ENCODE measurements at regions not wholly inside any gene's neighbourhood (a gene's known extent, or its start where the extent isn't known, plus 50 kb on each side); places are given as distances from the start of the nearest gene placed in this dataset.

DNA sequence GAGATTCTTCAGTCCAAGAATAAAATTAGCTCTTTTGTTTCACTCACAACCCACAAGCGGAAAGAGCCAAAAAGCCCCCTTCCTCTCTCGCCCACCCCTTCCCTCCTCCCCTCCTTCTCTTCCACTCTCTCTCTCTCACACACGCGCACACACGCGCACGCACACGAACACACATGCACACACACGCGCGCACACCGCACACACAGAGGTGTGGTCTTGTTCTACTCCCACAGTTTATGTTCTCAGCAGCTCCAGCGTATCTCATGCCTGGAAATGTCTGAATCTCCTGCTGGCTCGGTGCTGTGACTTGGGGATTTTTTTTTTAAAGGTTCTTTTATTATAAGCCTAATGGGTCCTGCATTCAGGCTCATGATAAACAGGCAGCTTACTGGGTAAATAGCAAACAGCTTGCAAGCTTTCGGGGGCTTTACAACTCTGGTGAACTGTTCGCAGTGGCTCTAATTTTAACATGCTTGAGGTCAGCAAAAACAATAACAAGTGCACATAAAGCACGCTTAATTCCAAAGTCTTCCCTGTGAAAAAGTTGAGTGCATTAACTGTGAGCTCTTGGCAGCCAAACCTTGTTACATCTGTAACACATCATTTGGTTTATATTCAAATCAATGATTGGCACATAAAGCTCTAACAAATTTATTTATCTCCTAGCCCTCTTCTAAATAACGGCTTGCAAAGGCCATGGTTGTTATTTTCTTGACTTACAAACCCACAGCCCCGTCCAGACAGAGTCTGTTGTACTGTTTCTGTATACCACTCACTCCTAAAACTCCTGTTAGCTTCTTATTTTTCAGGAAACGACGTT is 424.1 kb upstream of the MGMT start:
- TF ChIP-seq EZH2 (IDR thresholded peaks at IDR 0.05) (no peak), POLR2A (IDR thresholded peaks at IDR 0.05; ENCODE audit: borderline replicate concordance, extremely low read depth, insufficient read depth, insufficient read length) (no peak), POLR2AphosphoS5 (IDR thresholded peaks at IDR 0.05; ENCODE audit: low read depth, low read length) (no peak), RAD21 (IDR thresholded peaks at IDR 0.05; ENCODE audit: low read depth) (no peak), SP1 (IDR thresholded peaks at IDR 0.05; ENCODE audit: low read depth) (no peak), ZNF274 (IDR thresholded peaks at IDR 0.05; ENCODE audit: low read depth, low read length) (no peak), EGR1 (IDR thresholded peaks at IDR 0.05; ENCODE audit: low read depth) (no peak), SIN3A (IDR thresholded peaks at IDR 0.05; ENCODE audit: low read depth) (no peak), YY1 (IDR thresholded peaks at IDR 0.05; ENCODE audit: extremely low read depth, insufficient replicate concordance, low read depth, low read length) (no peak), CBX3 (IDR thresholded peaks at IDR 0.05; ENCODE audit: low read depth) (no peak), ZFX (IDR thresholded peaks at IDR 0.05) (no peak)
- TF ChIP-seq, protein P1, sequence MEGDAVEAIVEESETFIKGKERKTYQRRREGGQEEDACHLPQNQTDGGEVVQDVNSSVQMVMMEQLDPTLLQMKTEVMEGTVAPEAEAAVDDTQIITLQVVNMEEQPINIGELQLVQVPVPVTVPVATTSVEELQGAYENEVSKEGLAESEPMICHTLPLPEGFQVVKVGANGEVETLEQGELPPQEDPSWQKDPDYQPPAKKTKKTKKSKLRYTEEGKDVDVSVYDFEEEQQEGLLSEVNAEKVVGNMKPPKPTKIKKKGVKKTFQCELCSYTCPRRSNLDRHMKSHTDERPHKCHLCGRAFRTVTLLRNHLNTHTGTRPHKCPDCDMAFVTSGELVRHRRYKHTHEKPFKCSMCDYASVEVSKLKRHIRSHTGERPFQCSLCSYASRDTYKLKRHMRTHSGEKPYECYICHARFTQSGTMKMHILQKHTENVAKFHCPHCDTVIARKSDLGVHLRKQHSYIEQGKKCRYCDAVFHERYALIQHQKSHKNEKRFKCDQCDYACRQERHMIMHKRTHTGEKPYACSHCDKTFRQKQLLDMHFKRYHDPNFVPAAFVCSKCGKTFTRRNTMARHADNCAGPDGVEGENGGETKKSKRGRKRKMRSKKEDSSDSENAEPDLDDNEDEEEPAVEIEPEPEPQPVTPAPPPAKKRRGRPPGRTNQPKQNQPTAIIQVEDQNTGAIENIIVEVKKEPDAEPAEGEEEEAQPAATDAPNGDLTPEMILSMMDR (IDR thresholded peaks at IDR 0.05 in 2 of 3, conservative IDR thresholded peaks at IDR 0.05 in 1 of 3; ENCODE audit: borderline replicate concordance in 1 of 3, insufficient read depth in 1 of 3, low read depth in 2 of 3, low read length in 2 of 3), result no peak
